DMS79 treated with DMSO at 0.1 percent for 48 hours (cell line): ENCODE measurements at regions not wholly inside any gene's neighbourhood (a gene's known extent, or its start where the extent isn't known, plus 50 kb on each side); places are given as distances from the start of the nearest gene placed in this dataset.
"Not testable (repeated sequence)": the region's sequence is repeated elsewhere in the genome, so short reads cannot be mapped to it uniquely, and the experiment has no call there.

ENCODE experiments used
- DNase-seq: peaks from one replicate; lab custom pipeline; 2025; lab: John Stamatoyannopoulos, UW

DNA sequence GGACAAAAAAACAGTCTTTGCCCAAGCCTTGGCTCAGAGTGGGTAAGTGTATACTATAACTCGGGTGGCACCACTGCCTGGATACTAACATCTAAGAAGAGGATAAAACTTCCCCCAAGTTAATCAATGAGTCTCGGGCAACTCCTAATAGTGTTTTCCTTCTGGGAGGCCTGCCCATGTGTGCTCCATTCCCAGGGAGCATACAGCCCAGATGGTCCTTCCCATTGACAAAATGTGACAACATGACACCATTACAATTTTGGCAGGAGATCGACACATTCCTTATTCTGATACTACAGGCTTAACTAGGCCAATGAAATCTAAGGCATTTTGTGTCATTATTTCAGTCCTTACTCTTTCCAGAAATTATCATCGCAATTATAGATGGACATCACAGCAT, 52.7 kb upstream of the CRIM1 start:
- DNase-seq = no peak

DNA sequence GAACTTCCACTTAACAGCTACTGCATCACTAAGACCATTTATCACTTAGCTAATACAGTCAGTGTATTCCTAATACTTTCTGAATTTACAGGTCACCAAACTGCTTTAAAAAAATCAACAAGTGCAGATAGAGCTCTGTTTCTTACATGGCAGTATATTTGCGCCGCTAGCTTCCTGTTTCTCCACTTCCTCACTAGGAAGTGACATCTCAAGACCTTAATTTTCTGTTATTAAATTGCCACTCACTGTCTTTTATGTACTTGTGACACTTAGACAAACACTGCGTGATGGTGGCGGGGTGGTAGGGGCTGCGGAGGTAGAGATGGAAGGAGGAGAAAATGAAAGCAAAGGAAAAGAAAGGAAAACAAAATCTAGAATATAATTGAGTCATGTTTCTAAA, 53.7 kb upstream of the CRIM1 start:
- DNase-seq = no peak

DNA sequence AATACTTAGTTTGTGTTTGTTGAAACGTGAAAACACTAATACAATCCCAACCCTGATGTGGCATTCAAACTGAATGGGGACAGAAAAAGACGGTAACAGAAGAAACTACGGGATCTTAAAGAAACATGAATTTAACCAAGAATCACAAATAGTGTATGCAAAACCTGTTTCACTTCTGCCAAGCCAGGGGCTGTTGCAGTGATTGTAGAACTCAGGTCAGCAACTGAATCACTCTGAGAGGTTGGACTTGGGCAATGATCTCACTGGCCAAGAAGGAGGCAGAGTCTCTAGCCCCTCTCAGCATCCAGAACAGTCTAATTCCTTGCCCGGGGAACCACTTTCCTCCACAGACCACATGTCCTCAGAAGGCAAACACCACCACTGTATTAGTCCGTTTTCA, 54.9 kb upstream of the CRIM1 start:
- no peak for DNase-seq

DNA sequence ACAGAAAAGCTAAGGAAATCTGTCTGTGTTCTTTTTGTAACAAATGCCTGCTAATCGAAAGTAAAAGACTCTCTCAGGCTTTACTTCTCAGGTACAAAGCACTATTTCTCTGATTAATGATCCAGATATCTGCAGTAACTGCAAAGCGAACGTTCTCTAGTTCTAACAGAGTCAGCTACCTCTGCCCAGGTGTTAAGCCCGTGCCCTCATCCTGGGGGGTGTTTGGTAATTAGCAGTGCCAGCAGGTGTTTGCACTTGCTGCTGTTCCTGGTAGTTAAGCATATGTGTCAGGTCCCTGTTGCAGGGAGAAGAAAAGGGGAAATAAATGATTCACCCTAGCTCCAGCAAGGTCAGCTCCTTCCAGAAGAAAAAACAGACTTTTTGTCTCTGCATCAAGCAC, 58.8 kb upstream of the CRIM1 start:
- no peak for DNase-seq

DNA sequence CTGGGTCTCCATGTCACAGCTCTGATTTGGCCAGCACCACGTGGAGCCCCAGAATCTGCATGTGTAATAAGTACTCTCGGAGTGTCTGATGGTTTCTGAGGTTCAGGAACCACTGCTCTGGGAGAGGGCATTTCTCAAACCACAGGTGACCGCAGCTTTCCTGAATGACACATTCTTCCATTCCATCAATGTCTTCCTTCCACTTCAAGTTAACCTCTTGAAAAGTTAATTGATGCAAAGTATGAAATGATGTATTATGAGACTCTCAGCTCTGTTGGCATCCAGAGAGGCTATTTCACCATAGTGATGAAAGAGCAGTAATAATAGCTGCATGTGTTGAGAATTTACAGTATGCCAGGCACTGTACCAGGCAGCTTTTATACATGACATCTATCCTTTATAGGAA, 61.3 kb upstream of the CRIM1 start:
- DNase-seq = no peak

DNA sequence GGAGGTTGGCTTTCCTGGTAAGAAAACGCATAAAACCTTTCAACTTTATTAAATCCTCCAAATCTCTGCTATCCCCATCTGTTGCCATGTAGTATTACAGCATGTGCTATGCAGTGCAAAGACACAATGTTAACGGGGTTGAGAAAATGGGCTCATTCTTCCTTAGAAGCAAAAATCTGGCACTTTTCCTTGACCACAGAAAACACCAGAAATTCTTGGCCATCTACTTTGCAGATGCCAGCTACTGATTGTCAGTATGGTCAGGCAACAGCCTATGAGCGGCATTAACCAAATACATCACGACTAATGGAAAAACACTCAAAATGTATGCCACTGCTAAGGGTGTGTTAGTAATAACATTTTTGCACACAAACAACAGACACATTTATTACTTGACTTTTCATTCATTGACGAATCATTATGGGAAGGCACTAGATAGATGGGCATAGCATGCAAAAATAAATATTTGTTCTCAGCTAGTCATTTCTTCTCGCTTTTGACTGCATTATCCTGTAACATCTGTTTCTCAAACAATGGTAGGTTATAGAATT, 65.2 kb upstream of the CRIM1 start:
- no peak for DNase-seq

DNA sequence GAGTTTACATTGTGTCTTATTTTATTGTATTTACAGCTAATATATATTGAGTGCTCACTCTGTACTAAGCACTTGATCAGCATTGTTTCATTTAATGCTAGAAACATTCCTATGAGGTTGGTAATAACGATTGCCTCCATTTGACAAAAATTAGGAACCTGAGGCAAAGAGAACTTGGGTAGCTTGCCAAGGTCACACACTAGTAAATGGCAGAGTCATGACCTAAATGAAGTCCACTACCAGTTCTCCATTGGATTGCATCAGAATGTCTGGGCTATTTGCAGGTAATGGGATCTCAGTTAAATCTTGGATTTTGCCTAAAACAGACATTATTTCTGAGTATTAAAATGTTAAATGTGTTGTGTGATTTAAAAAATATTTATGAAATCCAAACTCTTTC, 65.8 kb upstream of the CRIM1 start:
- no peak for DNase-seq

DNA sequence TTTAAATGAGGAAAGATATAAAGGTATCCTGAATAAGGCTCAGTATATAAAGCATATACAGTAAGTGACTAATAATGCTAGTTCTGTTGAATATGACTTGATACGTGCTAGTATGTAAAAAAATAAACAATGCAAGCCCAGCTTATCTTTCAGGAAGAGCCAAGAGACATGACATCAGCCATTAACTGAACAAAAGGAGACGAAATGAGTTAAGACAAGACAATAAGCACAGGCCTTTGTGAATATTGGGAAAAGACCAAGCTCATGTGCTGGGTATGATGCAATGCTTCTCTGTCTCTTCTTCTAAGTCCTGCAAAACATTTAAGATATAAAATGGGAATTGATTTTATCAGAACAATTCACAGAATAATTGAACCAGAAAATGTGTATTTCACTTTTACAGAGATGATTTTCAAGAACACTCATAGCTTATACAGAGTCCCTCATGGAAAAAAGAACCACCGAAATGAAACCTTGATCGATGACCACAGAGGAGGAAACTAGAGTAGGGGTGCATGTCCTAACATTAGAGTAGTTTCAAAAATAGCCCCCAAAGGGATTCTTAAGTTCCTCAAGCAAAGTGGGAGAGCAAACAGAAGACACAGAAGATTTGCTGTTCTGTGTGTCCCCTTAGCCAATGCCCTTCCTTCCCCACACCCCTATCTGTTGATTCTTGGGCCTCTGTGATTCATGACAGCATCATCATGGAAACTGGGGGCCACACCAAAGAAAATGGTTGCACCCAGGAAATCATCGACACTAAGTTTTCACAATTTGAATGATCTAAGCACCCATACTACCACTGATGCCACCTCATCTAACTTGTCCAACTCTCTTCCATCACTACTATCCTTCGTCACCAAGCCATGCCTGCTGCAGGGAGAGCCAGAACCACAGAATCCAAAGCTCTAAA, 68.0 kb upstream of the CRIM1 start:
- no peak for DNase-seq

DNA sequence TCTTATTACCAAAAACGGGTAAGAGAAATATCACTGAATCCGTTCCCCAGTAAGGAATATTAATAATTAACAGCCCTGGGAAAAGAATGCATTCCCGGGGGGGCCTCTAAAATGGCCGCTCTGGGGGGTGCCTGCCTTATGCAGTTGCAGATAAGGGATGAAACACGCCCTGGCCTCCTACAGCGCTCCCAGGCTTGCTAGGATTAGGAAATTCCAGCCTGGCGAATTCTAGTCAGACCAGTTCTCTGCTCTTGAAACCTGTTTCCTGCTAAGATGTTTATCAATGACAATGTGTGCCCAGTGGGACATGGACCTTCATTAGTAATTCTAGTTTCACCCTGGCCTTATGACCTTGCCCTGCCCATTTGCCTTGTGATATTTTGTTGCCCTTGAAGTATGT, 76.1 kb upstream of the CRIM1 start:
- DNase-seq = not testable (repeated sequence)

DNA sequence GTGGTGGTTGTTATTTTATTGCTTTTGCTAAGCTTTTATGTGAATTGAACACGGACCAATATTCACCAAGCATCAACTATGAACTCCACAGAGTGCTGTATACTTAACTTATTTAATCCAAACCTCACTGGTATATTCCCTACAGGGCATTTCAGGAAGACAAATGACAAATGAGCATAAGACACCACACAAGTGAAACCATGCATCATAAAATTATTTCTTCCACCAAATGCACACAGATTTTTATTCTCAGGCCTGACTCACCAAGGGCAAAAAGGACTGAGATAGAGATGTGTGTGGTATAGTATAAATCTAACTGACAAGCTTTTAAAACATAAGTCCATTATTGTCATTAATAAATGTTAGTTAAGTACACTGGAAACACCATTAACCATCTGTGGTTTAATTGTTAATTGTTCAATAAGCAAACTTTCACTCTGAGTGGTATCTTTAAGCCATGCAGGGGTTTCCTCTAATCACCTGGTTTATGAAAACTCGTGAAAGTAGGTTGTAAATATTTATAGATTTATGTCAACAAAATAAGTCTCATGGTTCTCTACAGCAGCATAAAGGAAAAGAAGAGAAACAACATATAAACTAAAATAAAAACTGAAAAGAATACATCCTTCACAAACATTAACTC, 77.6 kb upstream of the CRIM1 start:
- no peak for DNase-seq

DNA sequence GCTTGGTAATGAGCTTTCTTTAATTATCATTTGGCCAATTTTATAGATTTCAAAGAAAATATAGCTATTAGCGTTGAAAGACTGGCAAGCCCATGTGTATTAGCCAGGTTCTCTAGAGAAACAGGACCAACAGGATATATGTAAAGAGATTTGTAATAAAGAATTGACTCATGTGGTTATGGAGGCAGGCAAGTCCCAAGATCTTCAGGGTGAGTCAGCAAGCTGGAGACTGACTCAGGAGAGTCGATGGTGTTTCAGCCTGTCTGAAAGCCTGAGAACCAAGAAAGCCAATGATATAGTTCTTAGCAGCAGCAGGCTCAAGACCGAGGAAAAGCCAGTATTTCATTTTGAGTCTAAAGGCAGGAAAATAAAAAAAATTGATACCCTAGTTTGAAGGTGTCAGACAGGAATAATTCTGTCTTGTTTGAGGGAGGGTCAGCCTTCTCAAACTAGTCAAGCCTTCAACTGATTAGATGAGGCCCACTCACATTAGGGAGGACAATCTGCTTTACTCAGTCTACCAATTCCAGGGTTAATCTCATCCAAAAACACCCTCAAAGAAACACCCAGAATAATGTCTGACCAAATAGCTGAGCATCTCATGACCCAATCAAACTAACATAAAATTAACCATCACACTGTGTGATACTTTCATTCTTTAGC, 78.3 kb upstream of the CRIM1 start:
- DNase-seq = no peak

DNA sequence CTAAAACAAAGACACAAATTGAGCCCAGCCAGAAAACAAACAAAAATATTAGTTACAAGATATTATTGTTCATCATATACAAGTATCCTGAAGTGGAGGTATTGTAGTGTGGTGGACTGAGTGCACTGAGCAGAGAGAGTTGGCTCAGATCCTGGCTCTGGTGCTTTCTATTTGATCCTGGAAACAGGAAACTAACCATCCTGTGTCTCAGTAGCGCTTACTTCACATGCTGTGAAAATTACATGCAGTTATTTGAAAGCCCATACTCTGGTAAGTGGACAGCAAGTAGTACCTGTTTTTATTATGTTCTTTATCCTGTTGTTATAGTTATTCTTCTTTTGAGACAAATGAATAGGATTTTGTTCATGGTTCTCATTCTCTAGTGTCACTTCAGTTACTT, 84.3 kb upstream of the CRIM1 start:
- DNase-seq = no peak

DNA sequence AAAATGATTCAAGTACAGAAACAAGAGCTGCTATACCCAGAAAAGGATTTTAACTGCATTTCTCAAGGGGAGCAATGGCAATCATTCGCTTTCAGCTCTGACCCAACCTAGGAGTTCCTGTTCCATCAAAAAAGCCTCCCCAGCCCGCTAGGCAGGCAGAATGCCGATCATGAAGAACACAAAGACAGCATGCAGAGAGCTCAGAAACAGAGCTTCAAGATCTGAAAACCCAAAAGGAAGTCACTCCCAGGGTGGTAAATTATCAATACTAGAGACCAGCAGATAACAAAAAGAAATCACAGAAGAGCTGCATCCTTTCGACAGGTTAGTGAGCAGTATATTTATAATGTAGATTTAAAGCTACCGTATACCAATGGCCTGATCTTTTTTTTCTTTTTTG, 84.8 kb upstream of the CRIM1 start:
- DNase-seq = no peak

DNA sequence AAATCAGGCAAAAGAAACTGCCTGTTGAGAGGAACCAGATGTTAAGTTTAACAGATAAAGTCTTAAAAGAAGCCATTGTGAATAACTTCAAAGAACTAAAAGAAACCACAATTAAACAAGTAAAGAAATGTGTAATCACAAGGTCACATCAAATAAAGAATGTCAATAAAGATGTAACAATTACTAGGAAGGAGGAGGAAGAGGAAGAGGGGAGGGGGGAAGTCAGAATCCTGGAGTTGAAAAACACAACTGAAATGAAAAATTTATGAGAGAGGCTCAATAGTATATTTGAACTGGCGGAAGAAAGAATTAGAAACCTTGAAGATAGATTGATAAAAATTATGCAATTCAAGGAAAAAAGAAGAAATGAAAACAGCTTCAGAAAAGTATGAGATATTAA, 88.4 kb upstream of the CRIM1 start:
- DNase-seq = no peak

DNA sequence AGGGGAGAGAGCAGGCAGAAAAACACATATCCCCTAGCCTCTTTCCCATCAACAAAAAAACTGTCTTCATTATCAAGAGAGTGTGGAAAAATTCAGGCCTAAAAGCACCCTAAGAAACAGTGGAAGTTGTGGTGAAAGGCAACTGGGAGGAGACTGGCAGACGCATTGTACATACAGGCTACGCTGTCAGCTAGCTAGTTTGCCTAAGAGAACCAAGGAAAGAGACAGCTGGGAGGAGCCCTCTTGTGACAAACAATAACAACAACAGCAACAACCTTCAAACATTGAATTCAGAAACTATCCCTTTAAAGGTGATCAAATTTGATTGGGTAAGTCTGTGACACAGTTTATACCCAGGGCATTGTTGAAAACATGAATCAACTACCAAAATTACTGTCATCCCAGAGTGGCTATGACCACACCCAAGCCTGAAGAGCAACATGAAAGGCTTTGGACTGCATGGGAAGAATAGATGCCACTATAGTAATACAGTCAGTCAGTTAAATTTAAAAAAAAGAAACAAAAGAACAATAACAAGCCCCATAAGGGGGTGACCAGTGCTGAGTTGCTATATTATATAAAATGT, 88.9 kb upstream of the CRIM1 start:
- DNase-seq = no peak

DNA sequence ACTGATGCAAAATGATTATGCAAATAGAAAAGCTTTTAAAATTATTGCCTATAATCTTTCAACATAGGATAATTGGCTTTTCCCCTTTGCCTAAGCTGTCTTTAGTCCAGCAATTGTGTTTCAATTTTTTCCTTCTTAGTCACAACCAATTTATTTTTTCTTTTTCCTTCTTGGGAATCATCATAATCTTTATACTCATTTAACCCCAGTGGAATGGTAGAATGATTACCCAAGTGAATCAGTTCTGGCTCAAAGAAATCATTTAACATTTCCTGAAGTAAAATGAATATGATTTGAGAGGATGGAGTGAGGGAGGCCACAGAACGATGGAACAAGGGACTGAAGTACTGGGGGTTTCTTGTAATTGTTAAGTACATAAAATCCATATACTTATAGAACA, 93.0 kb upstream of the CRIM1 start:
- DNase-seq = no peak

DNA sequence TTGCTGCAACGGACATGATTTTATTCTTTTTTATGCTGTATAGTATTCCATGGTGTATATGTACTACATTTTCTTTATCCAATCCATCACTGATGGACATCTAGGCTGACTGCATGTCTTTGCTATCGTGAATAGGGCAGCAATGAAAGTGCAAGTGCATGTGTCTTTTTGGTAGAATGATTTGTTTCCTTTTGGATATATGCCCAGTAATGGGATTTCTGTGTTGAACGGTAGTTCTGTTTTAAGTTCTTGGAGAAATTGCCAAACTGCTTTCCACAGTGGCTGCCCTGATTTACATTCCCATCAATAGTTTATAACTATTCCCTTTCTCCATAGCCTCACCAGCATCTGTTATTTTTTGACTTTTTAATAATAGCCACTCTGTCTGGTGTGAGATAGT, 99.7 kb upstream of the CRIM1 start:
- no peak for DNase-seq

DNA sequence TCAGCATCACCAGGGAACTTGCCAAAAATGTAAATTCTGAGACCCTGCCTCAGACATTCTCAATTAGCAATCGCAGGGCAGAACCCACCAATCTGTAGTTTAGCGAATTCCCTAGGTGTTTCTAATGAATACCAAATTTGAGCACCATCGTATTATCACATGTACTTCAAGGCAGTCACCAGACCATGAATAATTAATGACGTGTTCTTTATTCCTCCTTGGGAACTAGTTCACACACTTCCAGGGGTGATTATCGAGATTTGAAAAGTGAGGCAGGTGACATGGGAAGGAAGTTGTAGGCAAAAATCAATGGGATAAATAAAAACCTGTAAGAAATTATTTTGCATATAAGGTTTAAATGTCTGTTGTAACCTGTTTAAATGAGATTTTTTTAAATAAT, 102.5 kb upstream of the CRIM1 start:
- DNase-seq = no peak

DNA sequence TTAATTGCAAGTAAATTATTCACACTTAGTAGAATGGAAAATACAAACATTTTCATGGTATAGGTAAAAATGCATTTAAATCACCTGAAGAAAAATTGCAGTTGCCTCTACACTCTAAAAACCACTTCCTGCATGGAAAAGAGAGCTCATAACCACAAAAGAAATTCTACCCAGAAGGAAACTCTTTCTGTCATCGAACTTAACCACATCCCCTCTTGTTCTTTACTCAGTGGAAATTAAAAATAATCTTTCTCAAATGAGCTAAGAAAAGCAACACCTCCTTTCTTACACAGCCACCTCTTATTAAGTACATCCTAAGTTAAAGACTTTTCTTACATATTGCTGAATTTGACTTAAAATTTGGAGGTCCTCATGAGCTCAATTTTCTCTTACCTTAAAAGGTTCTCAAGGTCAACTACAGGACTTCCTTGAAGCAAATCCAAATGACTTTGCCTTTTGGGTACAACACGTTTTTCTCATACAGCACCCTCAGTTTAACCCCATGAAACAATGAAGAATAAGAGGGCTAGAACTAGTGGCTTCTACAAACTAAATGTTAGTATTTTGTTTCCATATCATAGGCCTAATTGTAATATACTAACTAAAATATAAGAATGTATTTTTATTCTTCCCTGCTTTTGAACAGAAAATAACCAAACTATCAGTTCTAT, 109.1 kb upstream of the CRIM1 start:
- DNase-seq = no peak

DNA sequence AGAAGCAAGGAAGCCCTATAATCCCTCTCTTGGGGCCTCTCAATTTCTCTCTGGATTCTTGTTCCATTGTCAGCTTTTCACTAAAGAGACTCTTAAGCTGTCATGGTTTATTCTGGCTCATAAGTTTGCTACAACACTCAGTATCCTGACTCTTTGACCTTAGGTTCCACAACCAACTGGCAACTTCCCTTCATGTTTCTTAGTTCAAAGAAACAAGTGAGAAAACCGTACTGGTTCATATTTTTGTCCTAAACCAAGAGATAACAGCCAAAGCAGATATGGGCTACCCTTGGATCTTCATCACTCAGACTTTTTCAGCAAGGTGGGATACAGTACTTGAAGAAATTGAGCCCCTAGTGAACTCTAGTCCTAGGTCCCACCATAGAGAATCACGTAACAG, 109.9 kb upstream of the CRIM1 start:
- DNase-seq = no peak

DNA sequence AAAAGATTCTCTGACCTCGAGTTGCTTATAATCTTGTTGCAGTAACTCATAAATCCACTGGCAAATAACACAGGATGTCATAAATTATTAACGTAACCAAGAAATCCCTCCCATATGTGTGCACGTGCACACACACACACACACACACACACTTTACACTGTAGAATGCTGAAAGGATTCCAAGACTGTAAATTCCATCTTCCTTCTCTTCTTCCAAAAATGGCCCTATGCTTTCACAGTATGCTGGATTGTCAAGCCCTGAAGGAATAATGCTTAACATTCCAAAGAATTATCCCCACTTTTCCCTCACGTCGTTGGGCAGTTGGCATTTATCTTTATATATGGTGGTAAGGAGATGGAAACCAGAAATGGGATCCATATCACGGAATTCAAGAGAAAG, 117.5 kb upstream of the CRIM1 start:
- DNase-seq = no peak

DNA sequence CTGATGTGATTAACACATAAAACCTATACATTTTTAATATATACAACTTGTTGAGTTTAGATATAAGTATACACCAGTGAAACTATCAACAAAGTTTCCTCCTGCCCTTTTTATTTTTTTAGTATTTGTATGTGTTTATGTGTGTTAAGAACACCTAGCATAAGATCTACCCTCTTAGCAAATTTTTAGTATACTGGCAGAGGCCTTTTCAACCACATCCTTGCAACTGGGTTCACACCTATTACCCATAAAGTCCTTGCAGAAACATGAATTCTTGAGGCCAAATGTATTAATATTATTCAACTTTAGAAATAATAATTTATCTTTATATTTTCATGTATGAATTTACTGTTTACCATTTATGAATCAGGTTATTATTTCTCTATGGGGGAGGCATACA, 119.7 kb upstream of the CRIM1 start:
- no peak for DNase-seq
